ENCODE measurements at regions not wholly inside any gene's neighbourhood (a gene's known extent, or its start where the extent isn't known, plus 50 kb on each side); places are given as distances from the start of the nearest gene placed in this dataset.
"Not testable (repeated sequence)": the region's sequence is repeated elsewhere in the genome, so short reads cannot be mapped to it uniquely, and the experiment has no call there.

GRCh38 chr17:61539728-61540127 is 51.3 kb downstream of the NACA2 start:
- H3K4me1 ChIP-seq (ENCODE audit: control insufficient read depth, insufficient read depth, low read length); H3K27me3 ChIP-seq (ENCODE audit: control insufficient read depth, insufficient read depth, low read length); H3K36me3 ChIP-seq (ENCODE audit: insufficient read depth, low read length); H3K4me3 ChIP-seq (ENCODE audit: low read length); H3K9ac ChIP-seq (ENCODE audit: low read depth, low read length); H3K4me2 ChIP-seq (ENCODE audit: low read length); H3K9me3 ChIP-seq (replicated peaks; ENCODE audit: low read length): not testable (repeated sequence)

- Histone ChIP-seq H3K4me3 (ENCODE audit: low read length) (no peak overlapping the region), H3K27me3 (ENCODE audit: control insufficient read depth, insufficient read depth, low read length) (peaks cover 3% of the 10 kb centered on the region), H3K9me3 (replicated peaks; ENCODE audit: low read length) (peaks cover 3% of the 10 kb centered on the region), H3K9ac (ENCODE audit: low read depth, low read length) (no peak overlapping the region), H3K4me1 (ENCODE audit: control insufficient read depth, insufficient read depth, low read length) (no peaks in the 10 kb centered on the region), H3K36me3 (ENCODE audit: insufficient read depth, low read length) (no peaks in the 10 kb centered on the region), H3K4me2 (ENCODE audit: low read length) (no peak overlapping the region)
Measured at GRCh38 chr17:61538480-61538879, 52.5 kb downstream of the NACA2 start.

DNA sequence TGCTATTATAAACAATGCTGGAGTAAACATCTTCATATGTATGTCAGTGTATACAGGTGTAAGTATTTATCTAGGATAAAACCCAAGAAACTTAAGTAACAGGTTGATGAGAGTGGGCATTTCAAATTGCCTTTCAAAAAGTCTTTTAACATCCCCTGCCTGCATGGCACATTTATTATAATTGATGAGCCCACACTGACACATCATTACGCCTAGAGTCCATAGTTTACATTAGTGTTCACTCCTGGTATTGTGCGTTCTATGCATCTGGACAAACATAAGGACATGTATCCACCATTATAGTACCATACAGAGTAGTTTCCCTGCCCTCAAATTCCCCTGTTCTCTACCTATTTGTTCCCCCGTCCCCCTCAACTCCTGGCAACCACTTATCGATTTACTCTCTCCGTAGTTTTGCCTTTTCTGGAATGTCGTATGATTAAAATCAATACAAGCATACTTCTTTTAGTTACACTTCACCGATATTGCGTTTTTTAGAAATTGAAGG is 53.7 kb downstream of the NACA2 start:
- no peaks in the 10 kb centered on the region for H3K4me1 ChIP-seq (ENCODE audit: control insufficient read depth, insufficient read depth, low read length)
- no peak overlapping the region for H3K4me2 ChIP-seq (ENCODE audit: low read length)
- H3K9me3 ChIP-seq (replicated peaks; ENCODE audit: low read length), result peaks cover 3% of the 10 kb centered on the region
- H3K36me3 ChIP-seq (ENCODE audit: insufficient read depth, low read length), result no peaks in the 10 kb centered on the region
- H3K9ac ChIP-seq (ENCODE audit: low read depth, low read length), result no peak overlapping the region
- no peak overlapping the region for H3K4me3 ChIP-seq (ENCODE audit: low read length)
- H3K27me3 ChIP-seq (ENCODE audit: control insufficient read depth, insufficient read depth, low read length), result no peaks in the 10 kb centered on the region

DNA sequence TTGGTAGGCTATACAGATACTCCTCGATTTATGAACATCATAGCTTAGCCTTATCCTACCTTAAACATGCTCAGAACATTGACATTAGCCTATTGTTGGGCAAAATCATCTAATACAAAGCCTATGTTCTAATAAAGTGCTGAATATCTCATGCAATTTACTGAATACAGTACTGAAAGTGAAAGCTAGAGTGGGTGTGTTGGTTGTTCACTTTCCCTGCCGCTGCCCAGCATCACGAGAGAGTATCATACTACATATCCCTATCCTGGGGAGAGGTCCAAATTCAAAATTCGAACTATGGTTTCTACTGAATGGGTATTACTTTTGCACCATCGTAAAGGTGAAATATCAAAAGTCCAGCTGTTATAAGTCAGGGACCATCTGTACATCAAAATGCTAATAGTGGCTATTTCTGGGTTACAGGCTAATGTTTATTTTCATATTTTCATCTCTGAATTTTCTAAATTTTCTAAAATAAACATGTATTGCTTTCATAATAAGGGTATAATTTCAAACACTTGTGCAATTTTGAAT is 54.5 kb downstream of the NACA2 start:
- Histone ChIP-seq H3K9ac (ENCODE audit: low read depth, low read length) (no peak overlapping the region), H3K27me3 (ENCODE audit: control insufficient read depth, insufficient read depth, low read length) (no peaks in the 10 kb centered on the region), H3K4me2 (ENCODE audit: low read length) (peak overlapping the region; percentile 65), H3K4me3 (ENCODE audit: low read length) (peak overlapping the region; percentile 43), H3K36me3 (ENCODE audit: insufficient read depth, low read length) (no peaks in the 10 kb centered on the region), H3K9me3 (replicated peaks; ENCODE audit: low read length) (peaks cover 3% of the 10 kb centered on the region), H3K4me1 (ENCODE audit: control insufficient read depth, insufficient read depth, low read length) (no peaks in the 10 kb centered on the region)
